B cell (primary cell): ENCODE measurements at regions not wholly inside any gene's neighbourhood (a gene's known extent, or its start where the extent isn't known, plus 50 kb on each side); places are given as distances from the start of the nearest gene placed in this dataset.

Experiments
- ATAC-seq: fragments of 200-7000 bp; cut with Tn5 transposase; one replicate; pipeline ENCODE4 v1.10.0; 2021; ENCODE audit warnings: low read depth, mild to moderate bottlenecking, moderate number of reproducible peaks, moderate library complexity
- CTCF ChIA-PET: fragments of 350-600 bp; sonication (Branson Sonifier 250); formaldehyde crosslinking; loops from one replicate; lab custom pipeline; 2021; ENCODE audit warnings: antibody characterized with exemption, inconsistent platforms; lab: Charles Lee
- POLR2A ChIA-PET: fragments of 350-600 bp; sonication (Branson Sonifier 250); formaldehyde crosslinking; loops from one replicate; lab custom pipeline; 2021; ENCODE audit warnings: antibody characterized with exemption; lab: Charles Lee
- DNase-seq: peaks from one replicate; pipeline ENCODE4 v3.0.0; 2013
- H2AFZ ChIP-seq: 2 replicates; pipeline ENCODE4 v1.6.1; 2012; ENCODE audit warnings: mild to moderate bottlenecking, low read depth, low read length; ENCODE audit not compliant: insufficient read depth, poor library complexity, severe bottlenecking
- H3K27ac ChIP-seq, 2 donors: 1 replicate in 1 of 2; 2 replicates in 1 of 2; pipeline ENCODE4 v1.5.1; 2012 to 2013; ENCODE audit warnings: low read length in 2 of 2, mild to moderate bottlenecking in 2 of 2, moderate library complexity in 1 of 2
- H3K27me3 ChIP-seq, 4 experiments: fragments of 200-600 bp in 1 of 4; sonication (generic) in 1 of 4; replicated peaks in 1 of 4; 1 replicate in 2 of 4; 2 replicates in 2 of 4; pipeline versions ENCODE4 v1.6.1 to v1.7.0; 2013 to 2016; ENCODE audit warnings: low read length in 3 of 4, mild to moderate bottlenecking in 2 of 4, mixed read lengths in 1 of 4, moderate library complexity in 1 of 4; ENCODE audit not compliant: insufficient read depth in 4 of 4, control insufficient read depth in 3 of 4; ENCODE audit errors: control extremely low read depth in 1 of 4
- H3K36me3 ChIP-seq, 2 experiments: replicated peaks in 1 of 2; 1 replicate in 1 of 2; 2 replicates in 1 of 2; pipeline versions ENCODE4 v1.6.1 to v1.7.1; 2013; ENCODE audit warnings: low read length in 1 of 2; ENCODE audit not compliant: insufficient read depth in 2 of 2, control insufficient read depth in 1 of 2; ENCODE audit errors: control extremely low read depth in 1 of 2, extremely low read depth in 1 of 2
- H3K4me1 ChIP-seq, 2 donors: fragments of 200-600 bp in 1 of 2; sonication (generic) in 1 of 2; 1 replicate in 1 of 2; 2 replicates in 1 of 2; pipeline versions ENCODE4 v1.5.1 to v1.6.1; 2013 to 2017; ENCODE audit warnings: low read length in 2 of 2; ENCODE audit not compliant: control insufficient read depth in 2 of 2, insufficient read depth in 2 of 2
- H3K4me2 ChIP-seq: replicated peaks from 2 replicates; pipeline ENCODE3; 2012; ENCODE audit warnings: mild to moderate bottlenecking, low read depth, low read length; ENCODE audit not compliant: poor library complexity, severe bottlenecking
- H3K4me3 ChIP-seq, 5 experiments: fragments of 200-600 bp in 1 of 5; sonication (generic) in 1 of 5; 1 replicate in 3 of 5; 2 replicates in 2 of 5; pipeline versions ENCODE4 v1.5.1 to v1.7.0; 2011 to 2016; ENCODE audit warnings: low read length in 4 of 5, mild to moderate bottlenecking in 4 of 5, low read depth in 2 of 5, control low read depth in 1 of 5, moderate library complexity in 1 of 5; ENCODE audit not compliant: insufficient read depth in 1 of 5; ENCODE audit errors: control extremely low read depth in 1 of 5, extremely low read depth in 1 of 5
- H3K79me2 ChIP-seq: fragments of 200-600 bp; sonication (generic); one replicate; pipeline ENCODE4 v1.6.0; 2016; ENCODE audit warnings: low read length; ENCODE audit not compliant: control insufficient read depth, insufficient read depth
- H3K9ac ChIP-seq: fragments of 200-600 bp; sonication (generic); 2 replicates; pipeline ENCODE4 v1.6.1; 2017; ENCODE audit warnings: mild to moderate bottlenecking, low read length, moderate library complexity
- H3K9me3 ChIP-seq, 3 donors: one replicate each; pipeline versions ENCODE4 v1.6.1 to v1.7.1; 2013; ENCODE audit warnings: low read length in 2 of 3; ENCODE audit not compliant: control insufficient read depth in 2 of 3, insufficient read depth in 1 of 3; ENCODE audit errors: control extremely low read depth in 1 of 3
- H4K20me1 ChIP-seq: 2 replicates; pipeline ENCODE4 v1.6.0; 2012; ENCODE audit warnings: mild to moderate bottlenecking, low read length; ENCODE audit not compliant: insufficient read depth, control insufficient read depth, poor library complexity, severe bottlenecking
- H3K27ac Mint-ChIP-seq: one replicate; pipeline ENCODE4 v1.8.0; 2021; ENCODE audit warnings: mixed read lengths
- H3K27me3 Mint-ChIP-seq: one replicate; pipeline ENCODE4 v1.8.0; 2021; ENCODE audit warnings: mixed read lengths
- H3K4me1 Mint-ChIP-seq: one replicate; pipeline ENCODE4 v1.8.0; 2021; ENCODE audit warnings: mixed read lengths
- H3K4me3 Mint-ChIP-seq: one replicate; pipeline ENCODE4 v1.8.0; 2021; ENCODE audit warnings: mixed read lengths
- H3K9me3 Mint-ChIP-seq: one replicate; pipeline ENCODE4 v1.8.0; 2022; ENCODE audit warnings: mixed read lengths; ENCODE audit not compliant: insufficient read depth
- EZH2 ChIP-seq: IDR thresholded peaks from 2 replicates; pipeline ENCODE4 v1.6.1; 2012; ENCODE audit warnings: borderline replicate concordance, low read depth, mild to moderate bottlenecking, moderate library complexity, low read length; ENCODE audit not compliant: insufficient read depth, poor library complexity, severe bottlenecking
- WGBS: methylation state at CpG from one replicate; pipeline ENCODE4 v1.1.5; 2013; ENCODE audit warnings: missing lambda C conversion rate; ENCODE audit not compliant: insufficient coverage; 5-methylcytosine and 5-hydroxymethylcytosine counted together
- intact Hi-C: fragments of 100-400 bp; cut with micrococcal nuclease; formaldehyde crosslinking; loops from one replicate; pipeline ENCODE4 v1.10.0; 2022
- TF ChIP-seq, protein P1 (sequence below): fragments of 200-600 bp; IDR thresholded peaks from one replicate; pipeline ENCODE4 v1.8.0; 2022; ENCODE audit warnings: antibody characterized with exemption, mild to moderate bottlenecking

DNA sequence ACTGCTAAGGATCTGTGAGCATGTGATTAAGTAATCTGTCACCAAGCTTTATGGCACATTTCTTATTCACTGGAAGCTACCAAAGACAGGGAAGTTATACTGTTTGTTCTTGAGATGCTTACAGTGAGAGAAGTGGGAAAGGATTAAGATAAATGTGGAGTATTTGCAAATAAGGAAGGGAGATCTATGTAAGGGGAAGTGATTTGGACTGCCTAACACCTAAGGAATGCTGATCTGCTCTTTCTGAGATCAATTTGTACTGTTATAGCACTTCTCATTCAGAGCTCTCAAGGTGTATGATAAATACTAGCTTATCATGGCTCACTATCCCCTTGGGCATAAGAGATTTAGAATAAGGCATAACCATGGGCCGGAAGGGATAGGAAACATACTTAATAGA lies 80.0 kb upstream of the NTRK2 start:
- ATAC-seq (no peak), DNase-seq (no peak)
- Mint-ChIP-seq H3K9me3 (no peaks in the 10 kb centered on the region), H3K4me3 (no peak overlapping the region), H3K27me3 (no peaks in the 10 kb centered on the region), H3K27ac (no peak overlapping the region), H3K4me1 (no peaks in the 10 kb centered on the region)
- intact Hi-C loops, result no loop called here
- H3K4me2 ChIP-seq, result no peak overlapping the region
- POLR2A ChIA-PET, result no interaction called here
- WGBS, result no CpG with 5 or more reads among the region's 1 CpG
- TF ChIP-seq, protein P1, sequence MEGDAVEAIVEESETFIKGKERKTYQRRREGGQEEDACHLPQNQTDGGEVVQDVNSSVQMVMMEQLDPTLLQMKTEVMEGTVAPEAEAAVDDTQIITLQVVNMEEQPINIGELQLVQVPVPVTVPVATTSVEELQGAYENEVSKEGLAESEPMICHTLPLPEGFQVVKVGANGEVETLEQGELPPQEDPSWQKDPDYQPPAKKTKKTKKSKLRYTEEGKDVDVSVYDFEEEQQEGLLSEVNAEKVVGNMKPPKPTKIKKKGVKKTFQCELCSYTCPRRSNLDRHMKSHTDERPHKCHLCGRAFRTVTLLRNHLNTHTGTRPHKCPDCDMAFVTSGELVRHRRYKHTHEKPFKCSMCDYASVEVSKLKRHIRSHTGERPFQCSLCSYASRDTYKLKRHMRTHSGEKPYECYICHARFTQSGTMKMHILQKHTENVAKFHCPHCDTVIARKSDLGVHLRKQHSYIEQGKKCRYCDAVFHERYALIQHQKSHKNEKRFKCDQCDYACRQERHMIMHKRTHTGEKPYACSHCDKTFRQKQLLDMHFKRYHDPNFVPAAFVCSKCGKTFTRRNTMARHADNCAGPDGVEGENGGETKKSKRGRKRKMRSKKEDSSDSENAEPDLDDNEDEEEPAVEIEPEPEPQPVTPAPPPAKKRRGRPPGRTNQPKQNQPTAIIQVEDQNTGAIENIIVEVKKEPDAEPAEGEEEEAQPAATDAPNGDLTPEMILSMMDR, result no peak
- no peak for TF ChIP-seq EZH2
- no peak overlapping the region for H3K27ac ChIP-seq
- H2AFZ ChIP-seq, result no peak overlapping the region
- H3K27me3 ChIP-seq, result no peaks in the 10 kb centered on the region
- no peak overlapping the region for H3K9ac ChIP-seq
- no peaks in the 10 kb centered on the region for H3K36me3 ChIP-seq
- CTCF ChIA-PET, result no interaction called here
- no peaks in the 10 kb centered on the region for H4K20me1 ChIP-seq
- H3K79me2 ChIP-seq, result no peaks in the 10 kb centered on the region
- no peaks in the 10 kb centered on the region for H3K9me3 ChIP-seq
- H3K4me1 ChIP-seq, result no peaks in the 10 kb centered on the region
- H3K4me3 ChIP-seq, result no peak overlapping the region

DNA sequence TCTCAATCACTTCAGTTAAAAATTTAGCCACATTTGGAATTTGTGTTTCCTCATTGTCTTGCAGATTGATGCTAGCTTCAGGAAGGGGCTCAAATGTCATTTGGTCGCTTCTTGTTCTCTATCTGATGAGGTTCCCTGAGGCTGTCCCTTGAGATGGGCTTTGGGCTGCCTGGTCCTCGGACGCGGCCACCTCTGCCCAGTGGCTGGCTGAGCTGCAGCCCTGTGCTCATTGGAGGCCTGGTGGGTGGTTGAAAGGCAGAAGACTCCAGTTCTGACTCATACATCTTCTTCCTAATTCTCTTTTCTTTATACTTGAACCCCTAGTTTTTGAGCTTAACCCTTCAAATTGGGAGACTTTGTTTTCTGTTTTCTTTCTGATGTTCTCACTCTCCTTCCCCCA lies 78.8 kb upstream of the NTRK2 start:
- Histone ChIP-seq H4K20me1 (no peaks in the 10 kb centered on the region), H3K9me3 (no peaks in the 10 kb centered on the region), H3K27ac (no peak overlapping the region), H3K4me1 (no peaks in the 10 kb centered on the region), H2AFZ (no peak overlapping the region), H3K36me3 (no peaks in the 10 kb centered on the region), H3K4me2 (no peak overlapping the region), H3K9ac (no peak overlapping the region), H3K79me2 (no peaks in the 10 kb centered on the region), H3K4me3 (no peak overlapping the region), H3K27me3 (no peaks in the 10 kb centered on the region)
- intact Hi-C loops, result no loop called here
- TF ChIP-seq EZH2, result no peak
- TF ChIP-seq, protein P1, result no peak
- DNase-seq (no peak), ATAC-seq (no peak)
- WGBS, result 86% methylated on average over 1 of the region's 4 CpGs
- POLR2A ChIA-PET, result no interaction called here
- CTCF ChIA-PET, result no interaction called here
- no peaks in the 10 kb centered on the region for H3K9me3 Mint-ChIP-seq
- H3K27me3 Mint-ChIP-seq, result no peaks in the 10 kb centered on the region
- no peak overlapping the region for H3K4me3 Mint-ChIP-seq
- H3K4me1 Mint-ChIP-seq, result no peaks in the 10 kb centered on the region
- no peak overlapping the region for H3K27ac Mint-ChIP-seq
